H1 (cell line): ENCODE measurements at regions not wholly inside any gene's neighbourhood (a gene's known extent, or its start where the extent isn't known, plus 50 kb on each side); places are given as distances from the start of the nearest gene placed in this dataset.

Experiments
- BRCA1 ChIP-seq: IDR thresholded peaks from 2 replicates; pipeline ENCODE4 v1.6.1; 2012; ENCODE audit warnings: low read depth, low read length, improper control_type of control experiment
- CHD2 ChIP-seq: IDR thresholded peaks from 2 replicates; pipeline ENCODE4 v1.6.1; 2012; ENCODE audit warnings: low read length, improper control_type of control experiment
- HDAC2 ChIP-seq, 2 experiments: fragments of 300-600 bp in 1 of 2; sonication (generic) in 1 of 2; IDR thresholded peaks; 2 replicates each; pipeline ENCODE4 v1.6.1; 2011 to 2012; ENCODE audit warnings: low read depth in 2 of 2, low read length in 2 of 2, mild to moderate bottlenecking in 2 of 2, moderate library complexity in 2 of 2, borderline replicate concordance in 1 of 2, inconsistent platforms in 1 of 2
- JUN ChIP-seq: IDR thresholded peaks from 2 replicates; pipeline ENCODE4 v1.6.1; 2011; ENCODE audit warnings: low read depth, mild to moderate bottlenecking, improper control_type of control experiment, low read length
- POLR2A ChIP-seq, 2 experiments: IDR thresholded peaks; 1 replicate in 1 of 2; 2 replicates in 1 of 2; pipeline ENCODE4 v1.6.1; 2011; ENCODE audit warnings: low read depth in 2 of 2, low read length in 2 of 2, mild to moderate bottlenecking in 2 of 2; ENCODE audit errors: control extremely low read depth in 1 of 2
- SP1 ChIP-seq: IDR thresholded peaks from 2 replicates; pipeline ENCODE4 v1.6.1; 2011; ENCODE audit warnings: low read depth, low read length
- SRF ChIP-seq: IDR thresholded peaks from 2 replicates; pipeline ENCODE4 v1.6.1; 2011; ENCODE audit warnings: mild to moderate bottlenecking, low read depth, low read length, moderate library complexity
- TF ChIP-seq, protein P1 (sequence below): IDR thresholded peaks from 2 replicates; pipeline ENCODE4 v1.6.1; 2011; ENCODE audit warnings: low read depth, mild to moderate bottlenecking, low read length; ENCODE audit not compliant: insufficient read depth

DNA sequence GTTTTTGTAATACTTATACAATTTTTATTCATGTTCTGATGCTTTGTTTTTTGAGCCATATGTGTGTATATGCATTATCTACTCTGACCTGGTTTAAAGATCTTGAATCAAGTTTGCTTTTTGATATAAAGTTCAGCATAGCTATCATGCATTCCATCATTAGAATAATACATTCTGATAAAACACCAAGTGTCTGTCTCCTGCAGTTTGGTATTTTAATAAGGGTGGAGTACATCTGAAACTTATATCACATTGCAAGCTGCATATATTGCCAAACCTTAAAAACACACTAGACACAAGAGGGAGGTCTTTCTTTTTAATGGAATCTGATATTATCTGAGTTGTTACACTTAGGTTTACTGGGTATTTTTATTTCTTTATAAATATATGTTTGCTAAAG lies 102.8 kb upstream of the ADAMTSL1 start (continued):
- TF ChIP-seq, protein P1, sequence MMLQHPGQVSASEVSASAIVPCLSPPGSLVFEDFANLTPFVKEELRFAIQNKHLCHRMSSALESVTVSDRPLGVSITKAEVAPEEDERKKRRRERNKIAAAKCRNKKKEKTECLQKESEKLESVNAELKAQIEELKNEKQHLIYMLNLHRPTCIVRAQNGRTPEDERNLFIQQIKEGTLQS: no peak
- TF ChIP-seq BRCA1 (no peak), CHD2 (no peak), SP1 (no peak), JUN (no peak), HDAC2 (IDR thresholded peaks at IDR 0.05; ENCODE audit: borderline replicate concordance in 1 of 2, low read depth in 2 of 2, low read length in 2 of 2) (no peak), SRF (no peak), POLR2A (IDR thresholded peaks at IDR 0.05; ENCODE audit: control extremely low read depth in 1 of 2, low read depth in 2 of 2, low read length in 2 of 2) (no peak)
